Esophagus squamous epithelium (tissue), 5 donors: ENCODE measurements at regions not wholly inside any gene's neighbourhood (a gene's known extent, or its start where the extent isn't known, plus 50 kb on each side); places are given as distances from the start of the nearest gene placed in this dataset.

Source experiments
- DNase-seq: peaks from one replicate; lab custom pipeline; 2025; lab: John Stamatoyannopoulos, UW
- H3K27ac ChIP-seq, 4 donors: fragments of 200-600 bp; sonication (generic); one replicate each; pipeline ENCODE4 v1.5.1; 2016 to 2019; ENCODE audit warnings: mild to moderate bottlenecking in 1 of 4
- H3K27me3 ChIP-seq, 4 donors: fragments of 200-600 bp; sonication (generic); 1 replicate in 3 of 4; 2 replicates in 1 of 4; pipeline versions ENCODE4 v1.5.1 to v1.6.0; 2017 to 2021; ENCODE audit warnings: antibody characterized with exemption in 1 of 4
- H3K36me3 ChIP-seq, 3 donors: fragments of 200-600 bp; sonication (generic); one replicate each; pipeline ENCODE4 v1.5.1; 2016 to 2019
- H3K4me1 ChIP-seq, 3 donors: fragments of 200-600 bp; sonication (generic); one replicate each; pipeline ENCODE4 v1.5.1; 2017 to 2019
- H3K4me3 ChIP-seq, 4 donors: fragments of 200-600 bp; sonication (generic); 1 replicate in 3 of 4; 2 replicates in 1 of 4; pipeline ENCODE4 v1.5.1; 2016 to 2019; ENCODE audit warnings: mild to moderate bottlenecking in 2 of 4, moderate library complexity in 1 of 4
- H3K9me3 ChIP-seq, 3 donors: fragments of 200-600 bp; sonication (generic); one replicate each; pipeline ENCODE4 v1.5.1; 2016 to 2019
- POLR2A ChIP-seq, 4 donors: fragments of 450-650 bp; IDR thresholded peaks; one replicate each; pipeline ENCODE4 v1.6.1; 2017; ENCODE audit warnings: antibody characterized with exemption in 4 of 4, mild to moderate bottlenecking in 4 of 4, moderate library complexity in 3 of 4
- WGBS, 2 donors: methylation state at CpG; one replicate each; pipeline ENCODE4 v1.1.5; 2018; 5-methylcytosine and 5-hydroxymethylcytosine counted together
- intact Hi-C: fragments of 100-400 bp; cut with DNase I; formaldehyde crosslinking; loops from one replicate; pipeline ENCODE4 v1.15.0; 2022
- TF ChIP-seq, protein P1 (sequence below), 6 experiments: fragments of 450-650 bp in 4 of 6; fragments of 200-600 bp in 2 of 6; sonication (generic) in 2 of 6; IDR thresholded peaks; one replicate each; pipeline ENCODE4 v1.5.1; 2016 to 2019; ENCODE audit warnings: antibody characterized with exemption in 6 of 6, mild to moderate bottlenecking in 4 of 6, moderate library complexity in 4 of 6
- donor health status: DM: yes; HTN: yes; CAD: no.

DNA sequence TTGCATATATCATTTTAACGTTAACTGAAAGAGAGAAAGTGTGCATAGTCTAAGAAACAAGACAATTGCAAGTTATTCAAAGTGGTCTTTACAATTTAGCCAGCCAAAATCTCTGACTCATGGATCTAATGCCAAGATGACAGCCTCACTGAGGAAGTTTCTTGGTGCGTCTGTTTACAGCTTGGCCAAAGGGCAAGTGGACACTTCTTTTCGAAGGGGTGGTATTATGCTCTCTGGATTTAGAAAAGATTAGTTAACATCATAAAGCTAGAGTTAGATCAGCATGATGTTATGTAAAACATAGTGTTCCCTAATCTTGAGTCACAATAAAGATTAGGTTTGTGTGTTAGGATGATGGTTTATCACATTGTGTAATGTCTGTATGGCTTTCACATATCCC is 51.5 kb upstream of the SLC2A13 start:
- WGBS, 2 donors, result 49 to 74% methylated on average over 3 of the region's 3 CpGs
- intact Hi-C loops, result no loop called here
- peak overlapping the region in 3 of 4 donors; percentile 57 to 85 (median 66) for H3K27ac ChIP-seq
- TF ChIP-seq, protein P1, sequence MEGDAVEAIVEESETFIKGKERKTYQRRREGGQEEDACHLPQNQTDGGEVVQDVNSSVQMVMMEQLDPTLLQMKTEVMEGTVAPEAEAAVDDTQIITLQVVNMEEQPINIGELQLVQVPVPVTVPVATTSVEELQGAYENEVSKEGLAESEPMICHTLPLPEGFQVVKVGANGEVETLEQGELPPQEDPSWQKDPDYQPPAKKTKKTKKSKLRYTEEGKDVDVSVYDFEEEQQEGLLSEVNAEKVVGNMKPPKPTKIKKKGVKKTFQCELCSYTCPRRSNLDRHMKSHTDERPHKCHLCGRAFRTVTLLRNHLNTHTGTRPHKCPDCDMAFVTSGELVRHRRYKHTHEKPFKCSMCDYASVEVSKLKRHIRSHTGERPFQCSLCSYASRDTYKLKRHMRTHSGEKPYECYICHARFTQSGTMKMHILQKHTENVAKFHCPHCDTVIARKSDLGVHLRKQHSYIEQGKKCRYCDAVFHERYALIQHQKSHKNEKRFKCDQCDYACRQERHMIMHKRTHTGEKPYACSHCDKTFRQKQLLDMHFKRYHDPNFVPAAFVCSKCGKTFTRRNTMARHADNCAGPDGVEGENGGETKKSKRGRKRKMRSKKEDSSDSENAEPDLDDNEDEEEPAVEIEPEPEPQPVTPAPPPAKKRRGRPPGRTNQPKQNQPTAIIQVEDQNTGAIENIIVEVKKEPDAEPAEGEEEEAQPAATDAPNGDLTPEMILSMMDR (IDR thresholded peaks at IDR 0.05), result no peak
- TF ChIP-seq POLR2A (IDR thresholded peaks at IDR 0.05), result no peak
- no peak for DNase-seq
- no peaks in the 10 kb centered on the region for H3K36me3 ChIP-seq
- peaks cover 0 to 52% (median 0%) of the 10 kb centered on the region in 3 donors for H3K4me1 ChIP-seq
- H3K27me3 ChIP-seq, result no peaks in the 10 kb centered on the region
- no peaks in the 10 kb centered on the region for H3K9me3 ChIP-seq
- H3K4me3 ChIP-seq, result no peak overlapping the region

DNA sequence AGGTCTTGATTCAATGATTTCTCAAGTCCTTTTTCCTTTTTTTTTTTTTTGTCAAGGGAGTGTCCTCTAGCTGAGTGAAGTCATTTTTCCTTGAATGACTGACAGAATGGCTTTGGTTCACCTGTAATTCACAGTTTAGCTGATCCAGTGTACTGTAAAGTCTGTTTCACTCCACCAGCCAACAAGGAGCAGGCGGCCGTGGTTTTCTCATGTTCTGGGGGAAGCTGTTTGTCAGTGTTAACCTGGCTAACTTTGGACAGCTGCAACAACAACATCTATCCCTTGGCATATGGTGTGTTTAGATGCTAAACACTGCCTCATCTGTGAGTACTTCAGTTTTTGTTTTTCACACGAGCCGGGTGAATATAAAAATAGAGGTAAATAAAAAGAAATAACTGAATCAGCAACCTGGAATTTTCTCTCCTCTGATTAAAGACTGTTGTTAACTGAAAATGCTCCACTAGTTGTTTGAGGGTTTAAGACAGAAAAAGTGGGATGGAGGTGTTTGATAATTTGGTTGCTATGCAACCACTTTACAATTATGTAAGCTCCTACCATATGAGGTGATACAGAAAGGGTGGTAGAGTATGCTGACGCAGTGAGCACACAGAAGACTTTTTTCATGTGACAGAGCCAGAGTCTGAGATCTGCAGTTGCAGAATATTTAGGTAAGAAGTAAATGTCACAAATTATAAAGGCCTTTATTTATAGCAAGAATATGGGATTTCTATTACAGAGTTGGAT is 50.3 kb upstream of the SLC2A13 start:
- intact Hi-C loops, result no loop called here
- H3K4me3 ChIP-seq, result no peak overlapping the region
- no peaks in the 10 kb centered on the region for H3K9me3 ChIP-seq
- peak overlapping the region in 2 of 4 donors; percentile 33 to 49 for H3K27ac ChIP-seq
- no peaks in the 10 kb centered on the region for H3K36me3 ChIP-seq
- DNase-seq, result no peak
- WGBS, 2 donors, result 59 to 69% methylated on average over 5 of the region's 5 CpGs
- peaks cover 0 to 52% (median 0%) of the 10 kb centered on the region in 3 donors for H3K4me1 ChIP-seq
- TF ChIP-seq POLR2A (IDR thresholded peaks at IDR 0.05), result no peak
- TF ChIP-seq, protein P1 (IDR thresholded peaks at IDR 0.05), result no peak
- no peaks in the 10 kb centered on the region for H3K27me3 ChIP-seq
